Ovary (tissue), 7 donors: ENCODE measurements at regions not wholly inside any gene's neighbourhood (a gene's known extent, or its start where the extent isn't known, plus 50 kb on each side); places are given as distances from the start of the nearest gene placed in this dataset.

Source experiments
- DNase-seq, 5 donors: peaks; one replicate each; pipeline ENCODE4 v3.0.0-alpha.2; 2019 to 2020
- H3K27ac ChIP-seq, 2 donors: fragments of 200-600 bp; one replicate each; pipeline versions ENCODE4 v1.5.1 to v1.8.0; 2019 to 2022
- H3K27me3 ChIP-seq: fragments of 200-600 bp; one replicate; pipeline ENCODE4 v1.8.0; 2022
- H3K36me3 ChIP-seq: fragments of 200-600 bp; sonication (generic); one replicate; pipeline ENCODE4 v1.5.1; 2019
- H3K4me1 ChIP-seq: one replicate; pipeline ENCODE4 v1.8.1; 2013; ENCODE audit warnings: mild to moderate bottlenecking, moderate library complexity; ENCODE audit not compliant: insufficient read depth
- H3K4me3 ChIP-seq: fragments of 200-600 bp; sonication (generic); one replicate; pipeline ENCODE4 v1.5.1; 2017
- H3K9me3 ChIP-seq, 2 donors: fragments of 200-600 bp in 1 of 2; sonication (generic) in 1 of 2; one replicate each; pipeline versions ENCODE4 v1.5.1 to v1.8.1; 2013 to 2019; ENCODE audit warnings: mild to moderate bottlenecking in 1 of 2, moderate library complexity in 1 of 2
- EP300 ChIP-seq: sonication (generic); formaldehyde crosslinking; IDR thresholded peaks from one replicate; pipeline ENCODE4 v1.6.1; 2017; ENCODE audit warnings: antibody characterized with exemption
- POLR2A ChIP-seq: fragments of 450-650 bp; IDR thresholded peaks from one replicate; pipeline ENCODE4 v1.6.1; 2017; ENCODE audit warnings: antibody characterized with exemption, mild to moderate bottlenecking, moderate library complexity
- WGBS, 3 donors: extraction: QIAGEN DNeasy Blood & Tissue Kit in 1 of 3; methylation state at CpG; one replicate each; pipeline versions ENCODE4 v1.1.5 to v1.1.7; 2013 to 2017; 5-methylcytosine and 5-hydroxymethylcytosine counted together
- intact Hi-C, 4 donors: fragments of 100-400 bp; cut with DNase I; formaldehyde crosslinking; loops; one replicate each; pipeline versions ENCODE4 v1.11.0 to v1.15.1; 2022 to 2023
- TF ChIP-seq, protein P1 (sequence below), 3 donors: fragments of 450-650 bp in 2 of 3; fragments of 200-600 bp in 1 of 3; IDR thresholded peaks; one replicate each; pipeline versions ENCODE4 v1.5.1 to v1.8.0; 2016 to 2022; ENCODE audit warnings: antibody characterized with exemption in 3 of 3, mild to moderate bottlenecking in 1 of 3
- donor health status: DM: no; HTN: no; CAD: no; lungs with moderate emphysema.
- donor health status: DM: no; HTN: no; CAD: no.
- donor health status: Bipolar disorder and iron deficiency.
- donor health status: DM: no; HTN: no; CAD: no.
- donor health status: DM: yes; HTN: yes; CAD: no.

DNA sequence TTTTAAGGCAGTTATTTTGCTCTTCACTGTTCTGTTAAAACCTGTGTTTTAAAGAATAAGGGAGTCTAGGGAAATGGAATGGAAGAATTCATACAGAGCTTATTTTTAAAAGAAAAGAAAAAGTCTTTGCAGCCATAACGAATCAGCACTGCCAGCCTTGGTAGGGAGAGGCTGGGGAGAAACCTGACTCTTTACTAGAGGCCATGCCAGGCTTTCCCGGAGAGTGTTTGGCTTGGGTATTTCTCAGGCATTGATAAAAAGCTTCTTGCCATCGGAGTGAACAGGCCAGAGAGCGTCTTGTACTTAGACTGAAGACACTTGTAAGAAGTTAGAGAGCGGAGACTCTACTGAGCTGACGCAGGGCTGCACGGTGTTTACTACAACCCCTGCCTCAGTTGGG is 72.7 kb upstream of the NFIL3 start:
- H3K4me3 ChIP-seq = no peak overlapping the region
- no peak overlapping the region for H3K27ac ChIP-seq
- H3K4me1 ChIP-seq = no peaks in the 10 kb centered on the region
- no peak for TF ChIP-seq POLR2A
- TF ChIP-seq EP300 = no peak
- TF ChIP-seq, protein P1, sequence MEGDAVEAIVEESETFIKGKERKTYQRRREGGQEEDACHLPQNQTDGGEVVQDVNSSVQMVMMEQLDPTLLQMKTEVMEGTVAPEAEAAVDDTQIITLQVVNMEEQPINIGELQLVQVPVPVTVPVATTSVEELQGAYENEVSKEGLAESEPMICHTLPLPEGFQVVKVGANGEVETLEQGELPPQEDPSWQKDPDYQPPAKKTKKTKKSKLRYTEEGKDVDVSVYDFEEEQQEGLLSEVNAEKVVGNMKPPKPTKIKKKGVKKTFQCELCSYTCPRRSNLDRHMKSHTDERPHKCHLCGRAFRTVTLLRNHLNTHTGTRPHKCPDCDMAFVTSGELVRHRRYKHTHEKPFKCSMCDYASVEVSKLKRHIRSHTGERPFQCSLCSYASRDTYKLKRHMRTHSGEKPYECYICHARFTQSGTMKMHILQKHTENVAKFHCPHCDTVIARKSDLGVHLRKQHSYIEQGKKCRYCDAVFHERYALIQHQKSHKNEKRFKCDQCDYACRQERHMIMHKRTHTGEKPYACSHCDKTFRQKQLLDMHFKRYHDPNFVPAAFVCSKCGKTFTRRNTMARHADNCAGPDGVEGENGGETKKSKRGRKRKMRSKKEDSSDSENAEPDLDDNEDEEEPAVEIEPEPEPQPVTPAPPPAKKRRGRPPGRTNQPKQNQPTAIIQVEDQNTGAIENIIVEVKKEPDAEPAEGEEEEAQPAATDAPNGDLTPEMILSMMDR (IDR thresholded peaks at IDR 0.05) = no peak
- no peaks in the 10 kb centered on the region for H3K9me3 ChIP-seq
- 76 to 81% (median 77%) methylated on average over 7 of the region's 7 CpGs for WGBS, 3 donors
- no peaks in the 10 kb centered on the region for H3K27me3 ChIP-seq
- DNase-seq = no peak
- intact Hi-C loops = no loop called here
- H3K36me3 ChIP-seq = no peaks in the 10 kb centered on the region

DNA sequence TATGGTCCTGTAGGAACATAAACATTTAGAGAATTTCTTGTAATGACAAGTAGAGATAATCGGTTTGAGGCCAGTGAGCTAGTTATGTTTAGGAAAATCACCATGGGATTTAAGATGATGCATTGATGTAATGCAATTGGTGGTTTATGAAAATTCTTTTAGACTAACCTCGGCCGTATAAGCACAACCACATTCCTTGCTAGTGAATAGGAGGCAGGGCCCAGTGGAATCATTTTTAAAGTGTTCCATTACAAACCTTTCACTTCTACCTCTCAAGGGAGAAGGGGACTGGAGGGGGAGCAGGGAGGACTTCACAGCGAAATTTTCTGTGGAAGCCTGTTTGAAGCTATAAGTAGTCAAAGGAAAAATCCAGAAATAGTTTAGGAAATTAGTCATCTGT is 71.8 kb upstream of the NFIL3 start:
- Histone ChIP-seq H3K9me3 (no peaks in the 10 kb centered on the region), H3K36me3 (no peaks in the 10 kb centered on the region), H3K4me3 (no peak overlapping the region), H3K27me3 (no peaks in the 10 kb centered on the region), H3K27ac (no peak overlapping the region), H3K4me1 (no peaks in the 10 kb centered on the region)
- intact Hi-C loops = no loop called here
- WGBS, 3 donors = 17 to 32% (median 24%) methylated on average over 4 of the region's 4 CpGs
- no peak for DNase-seq
- TF ChIP-seq, protein P1 (IDR thresholded peaks at IDR 0.05) = no peak
- no peak for TF ChIP-seq EP300
- TF ChIP-seq POLR2A = no peak

DNA sequence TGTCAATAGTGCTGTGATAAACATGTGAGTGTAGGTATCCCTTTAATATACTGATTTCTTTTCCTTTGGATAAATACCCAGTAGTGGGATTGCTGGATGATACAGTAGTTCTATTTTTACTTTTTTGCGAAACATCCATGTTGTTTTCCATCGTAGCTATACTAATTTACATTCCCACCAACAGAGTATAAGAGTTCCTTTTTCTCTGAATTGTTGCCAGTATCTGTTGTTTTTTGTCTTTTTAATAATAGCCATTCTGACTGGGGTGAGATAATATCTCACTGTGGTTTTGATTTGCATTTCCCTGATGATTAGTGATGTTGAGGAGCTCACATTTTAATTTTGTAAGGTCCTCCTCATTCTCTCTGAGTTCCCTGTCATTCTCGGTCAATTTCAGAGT is 71.1 kb upstream of the NFIL3 start:
- Histone ChIP-seq H3K4me1 (no peaks in the 10 kb centered on the region), H3K27ac (no peak overlapping the region), H3K36me3 (no peaks in the 10 kb centered on the region), H3K27me3 (no peaks in the 10 kb centered on the region), H3K4me3 (no peak overlapping the region), H3K9me3 (no peaks in the 10 kb centered on the region)
- TF ChIP-seq POLR2A (no peak), EP300 (no peak)
- TF ChIP-seq, protein P1 (IDR thresholded peaks at IDR 0.05) = no peak
- WGBS, 3 donors = 85 to 88% (median 85%) methylated on average over 3 of the region's 3 CpGs
- no peak for DNase-seq
- intact Hi-C loops = no loop called here

DNA sequence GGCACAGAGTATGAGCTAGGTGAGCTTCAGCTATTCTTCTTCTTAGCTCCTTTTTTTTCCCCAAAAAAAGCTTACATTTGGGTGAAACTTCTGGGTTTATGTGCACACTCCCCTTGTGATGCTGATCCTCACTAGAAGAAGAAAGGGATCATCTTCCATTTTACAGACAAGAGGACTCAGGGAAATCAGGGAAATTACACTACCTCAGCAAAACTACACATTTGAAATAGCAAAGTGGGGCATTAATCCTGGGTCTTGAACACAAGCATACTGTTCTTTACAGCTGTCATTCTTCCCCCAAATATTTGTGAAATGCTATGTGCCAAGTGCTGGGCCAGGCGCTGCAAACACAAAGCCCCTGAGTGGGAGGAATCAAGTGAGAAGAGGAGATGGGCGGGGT is 68.6 kb upstream of the NFIL3 start:
- intact Hi-C loops = no loop called here
- Histone ChIP-seq H3K36me3 (no peaks in the 10 kb centered on the region), H3K9me3 (no peaks in the 10 kb centered on the region), H3K4me3 (no peak overlapping the region), H3K4me1 (no peaks in the 10 kb centered on the region), H3K27ac (no peak overlapping the region), H3K27me3 (no peaks in the 10 kb centered on the region)
- 87 to 91% (median 89%) methylated on average over 2 of the region's 2 CpGs for WGBS, 3 donors
- no peak for DNase-seq
- no peak for TF ChIP-seq POLR2A
- TF ChIP-seq, protein P1 (IDR thresholded peaks at IDR 0.05) = no peak

DNA sequence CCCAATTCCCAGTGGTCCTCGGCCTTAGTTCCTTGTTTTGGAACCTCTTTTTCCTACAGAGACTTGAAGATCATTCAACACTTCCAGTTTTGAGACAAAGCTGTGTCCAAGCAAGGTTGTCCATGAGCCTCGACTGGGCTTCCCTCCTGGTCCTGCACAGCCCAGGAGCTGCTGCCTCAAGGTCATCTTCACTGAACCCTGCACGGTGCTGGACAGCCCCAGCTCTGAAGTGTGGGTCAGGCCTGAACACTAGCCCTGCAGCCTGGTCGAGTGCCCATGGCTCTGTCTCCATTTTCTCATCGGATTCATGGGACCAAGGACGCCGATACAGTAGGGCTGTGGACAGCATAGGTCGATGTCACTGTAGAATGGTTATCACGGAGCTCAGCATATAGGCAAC is 68.0 kb upstream of the NFIL3 start:
- no peaks in the 10 kb centered on the region for H3K4me1 ChIP-seq
- no peak for DNase-seq
- intact Hi-C loops = no loop called here
- no peak overlapping the region for H3K4me3 ChIP-seq
- no peaks in the 10 kb centered on the region for H3K9me3 ChIP-seq
- H3K27me3 ChIP-seq = no peaks in the 10 kb centered on the region
- no peak for TF ChIP-seq POLR2A
- TF ChIP-seq, protein P1 (IDR thresholded peaks at IDR 0.05) = no peak
- no peak for TF ChIP-seq EP300
- 79 to 83% (median 83%) methylated on average over 9 of the region's 9 CpGs for WGBS, 3 donors
- no peak overlapping the region for H3K27ac ChIP-seq
- H3K36me3 ChIP-seq = no peaks in the 10 kb centered on the region
